Daoy (cell line): ENCODE measurements at regions not wholly inside any gene's neighbourhood (a gene's known extent, or its start where the extent isn't known, plus 50 kb on each side); places are given as distances from the start of the nearest gene placed in this dataset.

Source experiments
- DNase-seq: peaks from one replicate; pipeline ENCODE4 v3.0.0-alpha.2; 2015; ENCODE audit warnings: low read depth

GRCh38 chr5:174590820-174591219 lies 133.6 kb upstream of the MSX2 start:
- no peak for DNase-seq

DNA sequence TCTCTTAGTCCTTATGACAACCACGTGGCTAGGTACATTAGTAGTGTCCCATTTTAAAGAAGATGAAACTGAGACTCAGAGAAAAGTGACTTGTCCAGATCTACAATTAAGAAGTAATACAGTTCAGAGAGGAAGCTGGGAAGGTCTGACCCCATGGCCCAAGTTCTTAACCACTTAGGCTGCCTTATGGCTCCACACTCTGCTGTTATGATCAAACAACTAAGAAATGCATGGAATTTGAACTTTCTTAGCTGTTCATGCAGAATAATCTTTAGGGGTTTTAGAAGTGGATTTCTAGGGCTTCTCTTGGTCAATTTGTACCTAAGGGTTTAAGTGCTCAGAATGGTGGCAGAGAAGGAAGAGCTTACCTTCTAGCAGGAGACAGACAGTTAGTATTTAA lies 128.0 kb upstream of the MSX2 start:
- no peak for DNase-seq

- no peak for DNase-seq
Measured at GRCh38 chr5:174599992-174600391, 124.4 kb upstream of the MSX2 start.

DNA sequence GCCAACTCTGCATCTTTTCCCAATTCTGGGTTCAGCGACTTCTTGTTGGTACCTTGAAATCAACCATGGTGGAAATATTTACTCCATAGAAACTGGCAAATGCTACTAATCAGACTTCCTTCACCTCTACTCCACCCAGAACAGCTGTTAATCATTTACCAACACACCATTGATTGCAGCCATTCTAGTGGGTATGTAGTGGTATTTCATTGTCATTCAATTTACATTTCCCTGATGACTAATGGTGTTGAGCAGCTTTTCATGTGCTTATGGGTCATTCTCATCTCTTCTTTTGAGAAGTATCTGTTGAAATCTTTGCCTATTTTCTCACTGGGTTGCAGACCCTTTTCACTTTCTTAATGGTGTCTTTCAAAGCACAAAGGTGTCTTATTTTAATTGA lies 122.4 kb upstream of the MSX2 start:
- DNase-seq: peak; percentile 13

DNA sequence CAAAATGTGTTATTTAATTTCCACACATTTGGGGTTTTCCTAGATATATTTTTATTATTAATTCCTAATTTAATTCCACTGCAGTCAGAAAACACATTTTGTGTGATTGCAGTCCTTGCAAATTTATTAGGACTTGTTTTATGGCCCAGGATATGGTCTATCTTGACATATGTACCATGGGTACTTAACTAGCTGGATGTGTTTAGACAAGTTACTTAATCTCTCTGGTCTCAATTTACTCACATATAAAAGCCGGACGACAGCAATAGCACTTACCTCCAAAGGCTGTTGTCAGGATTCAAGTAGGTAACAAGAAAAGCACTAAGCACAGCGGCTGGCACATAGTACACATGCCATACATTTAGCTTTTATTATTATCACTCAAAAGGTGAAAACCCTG lies 118.2 kb upstream of the MSX2 start:
- no peak for DNase-seq

DNA sequence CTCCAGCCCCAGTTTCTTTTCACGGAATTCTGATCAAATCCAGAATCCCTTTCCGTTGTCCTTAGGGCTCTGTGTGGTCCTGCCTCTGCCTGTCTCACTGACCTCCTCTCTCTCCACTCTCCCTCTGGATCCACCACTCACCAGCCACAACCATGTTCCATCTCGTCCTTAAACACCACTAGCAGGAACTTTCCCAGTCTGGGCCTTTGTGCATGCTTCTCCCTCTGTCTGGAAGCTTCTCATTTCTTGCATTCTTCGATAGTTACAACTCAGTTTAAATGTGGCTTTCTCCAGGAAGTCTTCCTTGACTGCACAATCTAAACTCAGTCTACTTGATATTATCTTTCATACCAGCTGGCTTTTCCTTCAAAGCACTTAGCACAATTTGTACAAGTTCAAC lies 117.7 kb upstream of the MSX2 start:
- DNase-seq: no peak

DNA sequence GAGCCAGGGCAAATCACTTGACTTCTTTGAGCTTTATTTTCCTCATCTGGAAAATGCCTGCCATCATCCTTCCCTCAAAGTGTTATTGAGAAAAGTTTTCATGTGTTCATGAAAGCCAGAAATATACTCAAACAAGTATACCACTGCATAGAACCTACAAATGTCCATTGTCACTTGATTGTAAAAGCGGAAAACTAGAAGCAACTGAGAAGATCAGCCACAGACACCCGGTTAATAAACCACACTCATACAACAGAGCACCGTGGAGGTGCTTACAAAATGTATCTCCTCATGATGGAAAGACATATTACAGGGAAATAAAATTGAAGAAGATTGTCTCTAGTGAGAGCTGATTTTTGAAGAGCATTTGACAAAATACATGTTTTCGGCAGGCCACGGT lies 117.2 kb upstream of the MSX2 start:
- no peak for DNase-seq

DNA sequence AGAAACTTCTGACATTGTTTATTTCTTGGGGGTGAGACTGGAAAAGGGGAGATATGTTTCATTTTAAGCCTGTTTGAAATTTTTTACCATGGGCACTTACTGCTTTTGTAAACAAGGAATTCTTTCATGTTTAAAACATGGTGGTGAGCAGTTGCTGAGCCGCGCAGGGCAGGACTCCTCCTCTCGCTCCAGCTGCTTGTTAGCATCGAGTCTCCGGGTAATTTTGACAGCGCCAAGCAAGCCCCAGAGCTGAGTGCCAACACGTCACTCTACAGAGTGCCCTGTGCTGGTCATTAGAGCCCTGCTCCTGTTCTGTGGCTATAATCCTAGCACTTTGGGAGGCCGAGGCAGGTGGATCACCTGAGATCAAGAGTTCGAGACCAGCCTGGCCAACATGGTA lies 116.5 kb upstream of the MSX2 start:
- no peak for DNase-seq

DNA sequence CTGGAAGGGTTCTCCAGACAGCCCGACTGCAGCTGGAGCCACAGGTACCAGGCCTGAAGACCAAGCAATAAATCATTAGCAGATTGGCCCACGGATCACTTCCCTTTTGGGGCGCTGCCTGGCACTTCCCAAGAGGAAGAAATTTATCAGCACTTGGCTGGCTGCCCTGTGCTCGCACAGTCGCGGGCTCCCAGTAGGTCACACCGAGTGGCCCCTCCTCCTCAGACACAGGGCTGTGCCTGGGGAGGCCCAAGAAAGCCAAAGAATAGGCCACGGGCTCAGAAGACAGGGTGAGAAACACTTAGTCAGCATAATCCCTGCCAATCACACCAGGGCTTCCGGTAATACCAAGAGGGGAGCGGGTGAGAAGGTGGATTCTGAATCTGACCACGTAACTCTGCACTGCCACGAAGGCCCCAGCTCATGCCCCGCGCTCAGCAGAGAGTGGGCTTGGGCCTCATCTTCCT lies 115.7 kb upstream of the MSX2 start:
- peak; percentile 71 for DNase-seq

DNA sequence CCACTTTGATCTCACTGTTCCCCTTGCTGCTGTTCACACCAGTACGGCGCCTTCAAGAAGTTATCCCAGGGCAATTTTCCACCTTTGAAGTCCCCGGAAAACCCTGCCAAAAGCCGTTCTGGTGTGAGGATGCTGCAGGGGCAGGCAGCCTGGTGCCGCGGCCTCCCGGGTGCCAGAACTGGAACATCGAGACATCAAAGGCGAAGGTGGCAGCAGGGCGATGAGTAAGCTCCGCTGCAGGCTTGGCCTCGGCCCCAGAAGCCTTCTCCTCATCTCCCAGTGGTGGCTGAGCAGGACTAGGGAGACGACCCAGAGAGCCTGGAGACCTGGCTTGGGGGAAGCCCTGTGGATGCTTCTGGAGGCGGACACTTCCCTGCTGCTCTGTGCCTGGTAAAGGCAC lies 115.3 kb upstream of the MSX2 start:
- peak; percentile 63 for DNase-seq

DNA sequence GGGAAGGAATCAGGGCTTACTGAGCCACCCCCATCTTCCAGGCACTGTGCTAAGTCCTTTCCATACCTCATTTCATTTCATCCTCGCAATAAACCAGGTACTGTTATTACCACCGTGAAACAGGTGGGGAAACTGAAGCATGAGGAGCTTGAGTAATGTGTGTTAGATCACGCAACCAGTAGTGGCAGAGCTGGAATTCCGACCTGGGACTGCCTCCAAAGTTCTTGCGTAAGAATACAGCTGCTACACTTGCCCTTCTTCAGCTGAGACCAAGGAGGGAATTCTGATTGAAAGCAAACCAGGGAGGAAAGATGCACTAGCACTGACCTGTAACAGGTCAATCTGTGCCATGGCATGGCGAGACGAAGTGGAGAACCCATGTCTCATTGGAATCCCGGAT lies 113.4 kb upstream of the MSX2 start:
- peak; percentile 15 for DNase-seq

GRCh38 chr5:174612686-174613085 lies 111.7 kb upstream of the MSX2 start:
- DNase-seq: peak; percentile 67

DNA sequence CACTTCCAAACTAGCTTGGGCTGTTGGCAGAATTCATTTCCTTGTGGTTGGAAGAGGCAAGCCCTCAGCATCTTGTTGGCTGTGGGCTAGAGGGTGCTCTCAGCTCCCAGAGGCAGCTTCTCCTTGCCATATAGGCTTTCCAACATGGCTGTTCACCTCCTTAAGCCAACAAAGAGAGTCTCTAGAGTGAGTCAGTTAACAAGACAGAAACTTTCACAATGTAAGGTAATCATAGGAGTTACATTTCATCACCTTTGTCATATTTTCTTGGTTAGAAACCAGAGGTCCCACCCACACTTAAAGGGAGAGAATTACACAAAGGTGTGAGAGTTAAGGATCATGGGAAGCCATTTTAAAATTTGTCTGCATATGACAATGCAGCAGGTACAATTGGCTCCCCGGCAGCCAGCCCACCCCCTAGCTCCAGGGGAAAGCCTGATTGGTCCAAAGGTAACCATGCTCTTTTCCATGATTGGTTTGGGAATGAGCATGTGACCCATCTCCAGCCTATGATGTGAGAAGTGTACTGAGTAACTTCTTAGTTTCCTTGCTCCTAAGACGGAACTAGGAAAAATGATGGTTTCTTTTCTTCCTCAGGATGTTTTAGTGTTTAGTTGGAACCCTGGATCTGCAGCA lies 109.8 kb upstream of the MSX2 start:
- no peak for DNase-seq

DNA sequence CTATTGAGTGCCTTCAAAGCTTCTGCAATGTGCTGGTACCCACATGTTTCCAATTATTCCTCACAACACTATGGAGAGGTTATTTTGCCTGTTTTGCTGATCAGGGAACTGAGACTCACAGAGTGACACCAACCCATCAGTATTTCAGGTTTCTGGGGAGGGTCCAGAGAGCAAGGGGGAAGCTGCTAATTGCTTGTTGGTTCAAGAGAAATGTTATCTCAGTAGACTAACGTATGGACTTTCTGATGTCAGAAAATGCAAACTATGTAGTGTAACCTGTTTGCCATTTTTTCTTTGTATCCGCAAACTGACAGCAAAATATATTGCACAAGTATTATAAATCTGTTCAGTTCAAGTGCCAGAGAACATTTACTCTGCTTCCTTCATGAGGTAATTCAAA lies 108.3 kb upstream of the MSX2 start:
- no peak for DNase-seq

DNA sequence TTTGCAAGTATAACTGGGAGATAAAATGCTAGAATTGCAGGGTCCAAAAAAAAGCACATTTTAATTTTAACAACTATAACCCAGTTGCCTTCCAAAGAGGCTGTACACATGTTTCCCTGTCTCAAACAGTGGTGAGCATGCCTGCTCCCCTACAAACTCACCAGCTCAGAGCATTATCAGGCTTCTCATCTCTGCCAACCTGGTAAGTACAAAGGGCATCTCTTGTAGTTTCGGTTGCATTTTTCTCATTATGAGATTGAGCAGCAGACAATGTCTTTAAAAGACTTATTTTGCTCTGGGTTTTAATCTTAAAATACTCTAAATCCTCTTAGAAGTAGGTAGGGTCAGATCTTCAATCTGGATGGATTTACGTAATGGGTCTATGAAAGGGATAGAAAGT lies 107.1 kb upstream of the MSX2 start:
- no peak for DNase-seq

DNA sequence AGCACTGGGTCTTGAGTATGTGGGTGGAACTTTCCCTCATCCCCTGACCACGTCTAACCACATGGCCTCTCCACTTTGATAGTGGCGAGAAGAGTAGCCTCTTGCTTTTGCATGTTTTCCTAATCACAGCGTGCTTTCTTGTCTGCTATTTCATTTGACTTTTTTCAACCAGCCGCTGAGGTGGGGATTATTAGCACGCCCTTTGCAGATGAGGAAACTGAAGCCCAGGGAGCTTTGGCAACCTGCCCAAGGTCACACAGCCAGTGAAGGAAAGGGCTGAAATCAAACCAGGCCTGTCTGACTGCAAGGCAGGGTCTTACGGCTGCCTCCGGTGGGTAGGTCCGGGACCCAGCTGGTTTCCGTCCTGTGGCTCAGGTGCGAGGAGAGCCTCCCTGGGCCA lies 106.5 kb upstream of the MSX2 start:
- DNase-seq: no peak

DNA sequence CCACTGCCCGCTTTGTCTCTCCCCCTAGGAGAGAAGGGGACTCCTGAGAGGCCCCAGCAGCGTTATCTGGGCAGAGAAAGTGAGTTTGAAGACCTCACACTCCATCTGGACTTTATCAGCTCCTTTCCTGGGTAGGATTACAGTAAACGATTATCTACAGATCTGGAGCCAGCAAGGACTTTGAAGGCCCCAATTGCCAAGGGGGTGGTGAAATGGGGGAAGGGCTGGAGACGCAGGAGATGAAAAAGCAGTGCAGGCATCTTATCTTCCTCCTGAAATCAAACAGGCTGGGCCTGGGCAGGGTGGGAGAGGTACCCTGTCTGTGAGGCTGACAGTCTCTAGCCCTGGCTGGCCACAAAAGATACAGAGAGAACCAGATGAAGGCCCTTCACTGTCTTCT lies 105.8 kb upstream of the MSX2 start:
- DNase-seq: no peak

DNA sequence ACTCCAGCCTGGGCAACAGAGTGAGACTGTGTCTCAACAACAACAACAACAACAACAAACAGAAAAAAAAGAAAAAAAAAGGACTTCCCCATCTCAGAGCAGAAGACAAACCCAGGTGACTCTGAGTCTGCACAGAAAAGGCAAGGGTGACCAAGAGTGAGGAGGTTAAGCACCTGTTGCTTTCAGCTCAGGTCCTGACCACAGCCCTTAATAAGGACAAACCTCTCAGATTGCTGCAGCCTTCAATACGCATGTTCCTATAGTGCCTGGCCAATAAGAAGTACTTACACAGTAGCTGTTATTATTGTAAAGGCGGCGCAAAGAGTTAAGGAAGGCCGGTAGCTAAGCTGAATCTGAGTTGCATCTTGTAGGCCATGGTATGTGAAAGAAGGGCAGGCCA lies 102.3 kb upstream of the MSX2 start:
- no peak for DNase-seq

DNA sequence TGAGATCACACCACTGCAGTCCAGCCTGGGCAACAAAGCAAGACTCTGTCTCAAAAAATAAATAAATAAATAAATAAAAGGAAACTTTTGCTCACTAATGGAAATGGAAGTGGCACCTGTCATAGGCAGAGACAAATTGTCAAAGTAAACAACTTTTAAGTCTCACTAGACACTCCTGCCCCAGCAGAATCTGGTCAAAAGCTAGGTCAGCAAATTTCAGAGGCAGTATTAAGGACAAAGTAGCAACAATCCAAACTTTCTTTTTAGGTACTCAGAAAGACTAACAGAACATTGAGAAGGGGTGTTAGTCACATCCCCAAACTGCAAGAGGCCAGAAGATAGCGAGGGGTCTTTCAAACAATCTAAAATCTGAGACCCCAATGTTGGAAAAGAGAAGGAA lies 101.4 kb upstream of the MSX2 start:
- DNase-seq: no peak

GRCh38 chr5:174623433-174624019 lies 100.9 kb upstream of the MSX2 start:
- no peak for DNase-seq

DNA sequence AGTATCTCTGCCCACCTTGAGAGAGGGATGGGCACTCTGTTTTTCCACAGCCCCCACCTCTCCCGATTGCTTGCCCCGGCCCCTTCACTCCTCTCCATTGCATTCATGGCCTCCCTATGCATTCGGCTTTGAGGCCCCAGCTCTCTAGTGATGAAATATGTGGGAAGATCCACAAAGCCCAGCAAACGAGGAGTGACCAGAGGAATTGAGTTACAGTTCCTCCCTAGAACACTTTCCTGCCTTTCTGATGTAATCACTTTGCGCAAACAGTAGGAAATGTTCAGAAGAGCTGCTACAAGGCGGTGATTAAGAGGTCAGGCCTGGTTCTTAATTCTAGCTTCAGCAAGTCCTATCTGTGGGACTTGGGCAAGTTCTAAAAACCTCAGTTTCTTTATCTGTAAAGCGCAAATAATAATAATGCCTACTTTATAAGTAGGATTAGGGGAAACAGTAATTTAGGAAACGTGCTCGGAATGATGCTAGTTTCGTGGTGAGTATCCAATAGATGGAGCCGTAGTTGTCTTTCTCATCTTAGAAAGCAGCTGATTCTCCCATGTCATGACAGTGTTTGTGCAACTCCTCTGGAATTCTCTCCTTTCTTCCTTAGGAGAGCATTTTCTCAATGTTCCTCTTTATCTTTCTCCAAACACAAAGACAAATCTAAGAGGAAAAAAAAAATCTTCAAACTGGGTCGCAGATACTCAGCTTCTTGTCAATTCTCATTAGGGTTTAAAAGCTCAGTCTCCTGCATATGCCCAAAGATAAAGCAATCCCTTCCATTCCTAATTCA lies 99.5 kb upstream of the MSX2 start:
- no peak for DNase-seq

- peak; percentile 37 for DNase-seq
Measured at GRCh38 chr5:174625591-174626350, 98.6 kb upstream of the MSX2 start.
